Stomach smooth muscle (tissue), 2 donors: ENCODE measurements at regions not wholly inside any gene's neighbourhood (a gene's known extent, or its start where the extent isn't known, plus 50 kb on each side); places are given as distances from the start of the nearest gene placed in this dataset.

ENCODE experiments used
- H3K27ac ChIP-seq: one replicate; pipeline ENCODE4 v1.7.0; 2013; ENCODE audit warnings: mild to moderate bottlenecking, low read length, inconsistent platforms
- H3K27me3 ChIP-seq, 2 donors: one replicate each; pipeline ENCODE4 v1.7.0; 2013; ENCODE audit warnings: low read length in 2 of 2; ENCODE audit not compliant: insufficient read depth in 2 of 2, control insufficient read depth in 1 of 2
- H3K36me3 ChIP-seq, 2 donors: one replicate each; pipeline ENCODE4 v1.7.0; 2013; ENCODE audit warnings: low read length in 2 of 2; ENCODE audit not compliant: control insufficient read depth in 2 of 2, insufficient read depth in 2 of 2
- H3K4me1 ChIP-seq: one replicate; pipeline ENCODE4 v1.7.0; 2013; ENCODE audit warnings: low read length; ENCODE audit not compliant: control insufficient read depth, insufficient read depth
- H3K4me3 ChIP-seq, 2 donors: one replicate each; pipeline ENCODE4 v1.7.0; 2013; ENCODE audit warnings: low read length in 2 of 2
- H3K9ac ChIP-seq, 2 donors: one replicate each; pipeline ENCODE4 v1.7.0; 2013; ENCODE audit warnings: low read length in 2 of 2, mild to moderate bottlenecking in 1 of 2
- H3K9me3 ChIP-seq, 2 donors: one replicate each; pipeline ENCODE4 v1.7.0; 2013; ENCODE audit warnings: low read length in 2 of 2; ENCODE audit not compliant: control insufficient read depth in 2 of 2
- donor health status: healthy.
- donor health status: Pancreatic carcinoma.

GRCh38 chr11:121722431-121723245 is 269.9 kb upstream of the SORL1-AS1 start:
- no peaks in the 10 kb centered on the region for H3K36me3 ChIP-seq
- no peaks in the 10 kb centered on the region for H3K9me3 ChIP-seq
- H3K9ac ChIP-seq, result peak overlapping the region; percentile 90 to 95
- H3K27ac ChIP-seq, result peak overlapping the region; percentile 98
- H3K27me3 ChIP-seq, result no peaks in the 10 kb centered on the region
- peak overlapping the region; percentile 72 to 80 for H3K4me3 ChIP-seq
- peaks cover 21% of the 10 kb centered on the region for H3K4me1 ChIP-seq

- Histone ChIP-seq H3K9me3 (no peaks in the 10 kb centered on the region), H3K27ac (peak overlapping the region; percentile 98), H3K4me3 (peak overlapping the region in 1 of 2 donors; percentile 80), H3K36me3 (no peaks in the 10 kb centered on the region), H3K4me1 (peaks cover 21% of the 10 kb centered on the region), H3K9ac (peak overlapping the region; percentile 53 to 72), H3K27me3 (no peaks in the 10 kb centered on the region)
Observed at GRCh38 chr11:121721961-121722360, 269.2 kb upstream of the SORL1-AS1 start.

GRCh38 chr11:121721448-121721847 is 268.7 kb upstream of the SORL1-AS1 start:
- Histone ChIP-seq H3K4me3 (no peak overlapping the region), H3K4me1 (peaks cover 21% of the 10 kb centered on the region), H3K27ac (peak overlapping the region; percentile 98), H3K27me3 (no peaks in the 10 kb centered on the region), H3K9ac (peak overlapping the region in 1 of 2 donors; percentile 53), H3K36me3 (no peaks in the 10 kb centered on the region), H3K9me3 (no peaks in the 10 kb centered on the region)

- Histone ChIP-seq H3K27ac (no peak overlapping the region), H3K9me3 (no peaks in the 10 kb centered on the region), H3K9ac (no peak overlapping the region), H3K27me3 (no peaks in the 10 kb centered on the region), H3K4me1 (peaks cover 5% of the 10 kb centered on the region), H3K36me3 (no peaks in the 10 kb centered on the region), H3K4me3 (no peak overlapping the region)
Observed at GRCh38 chr11:121717296-121717695, 264.5 kb upstream of the SORL1-AS1 start.

GRCh38 chr11:121716060-121716459 is 263.3 kb upstream of the SORL1-AS1 start:
- Histone ChIP-seq H3K4me3 (no peak overlapping the region), H3K27me3 (no peaks in the 10 kb centered on the region), H3K36me3 (no peaks in the 10 kb centered on the region), H3K9me3 (no peaks in the 10 kb centered on the region), H3K27ac (no peak overlapping the region), H3K9ac (no peak overlapping the region), H3K4me1 (no peaks in the 10 kb centered on the region)

- no peak overlapping the region for H3K27ac ChIP-seq
- no peaks in the 10 kb centered on the region for H3K9me3 ChIP-seq
- no peaks in the 10 kb centered on the region for H3K36me3 ChIP-seq
Observed at GRCh38 chr11:121715405-121715804, 262.6 kb upstream of the SORL1-AS1 start.

GRCh38 chr11:121714351-121714750 is 261.6 kb upstream of the SORL1-AS1 start:
- Histone ChIP-seq H3K27me3 (no peaks in the 10 kb centered on the region), H3K4me1 (no peaks in the 10 kb centered on the region), H3K27ac (no peak overlapping the region)

More at GRCh38 chr11:121715405-121715804, 262.6 kb upstream of the SORL1-AS1 start:
- Histone ChIP-seq H3K27me3 (no peaks in the 10 kb centered on the region), H3K9ac (no peak overlapping the region), H3K4me3 (no peak overlapping the region), H3K4me1 (no peaks in the 10 kb centered on the region)

GRCh38 chr11:121711939-121712338 is 259.2 kb upstream of the SORL1-AS1 start:
- no peaks in the 10 kb centered on the region for H3K4me1 ChIP-seq
- no peaks in the 10 kb centered on the region for H3K36me3 ChIP-seq
- no peak overlapping the region for H3K4me3 ChIP-seq
- H3K27ac ChIP-seq, result no peak overlapping the region
- H3K9ac ChIP-seq, result no peak overlapping the region
- no peaks in the 10 kb centered on the region for H3K9me3 ChIP-seq
- H3K27me3 ChIP-seq, result no peaks in the 10 kb centered on the region

More at GRCh38 chr11:121714351-121714750, 261.6 kb upstream of the SORL1-AS1 start:
- H3K9ac ChIP-seq, result no peak overlapping the region
- H3K4me3 ChIP-seq, result no peak overlapping the region
- no peaks in the 10 kb centered on the region for H3K36me3 ChIP-seq
- no peaks in the 10 kb centered on the region for H3K9me3 ChIP-seq

- no peaks in the 10 kb centered on the region for H3K36me3 ChIP-seq
- H3K27me3 ChIP-seq, result no peaks in the 10 kb centered on the region
- H3K9me3 ChIP-seq, result no peaks in the 10 kb centered on the region
- H3K9ac ChIP-seq, result no peak overlapping the region
- no peak overlapping the region for H3K4me3 ChIP-seq
- no peak overlapping the region for H3K27ac ChIP-seq
- no peaks in the 10 kb centered on the region for H3K4me1 ChIP-seq
Observed at GRCh38 chr11:121711236-121711635, 258.5 kb upstream of the SORL1-AS1 start.

- no peaks in the 10 kb centered on the region for H3K4me1 ChIP-seq
- H3K36me3 ChIP-seq, result no peaks in the 10 kb centered on the region
- H3K9me3 ChIP-seq, result no peaks in the 10 kb centered on the region
- H3K27ac ChIP-seq, result no peak overlapping the region
- no peak overlapping the region for H3K4me3 ChIP-seq
- no peak overlapping the region for H3K9ac ChIP-seq
- no peaks in the 10 kb centered on the region for H3K27me3 ChIP-seq
Observed at GRCh38 chr11:121706884-121707420, 254.2 kb upstream of the SORL1-AS1 start.

GRCh38 chr11:121703201-121703600 is 250.4 kb upstream of the SORL1-AS1 start:
- Histone ChIP-seq H3K4me1 (no peaks in the 10 kb centered on the region), H3K27me3 (no peaks in the 10 kb centered on the region)

More at GRCh38 chr11:121703201-121703600, 250.4 kb upstream of the SORL1-AS1 start:
- H3K4me3 ChIP-seq, result no peak overlapping the region
- H3K27ac ChIP-seq, result no peak overlapping the region
- H3K36me3 ChIP-seq, result no peaks in the 10 kb centered on the region
- H3K9ac ChIP-seq, result no peak overlapping the region
- no peaks in the 10 kb centered on the region for H3K9me3 ChIP-seq
